Endometrial microvascular endothelial cells (primary cell): ENCODE measurements at regions not wholly inside any gene's neighbourhood (a gene's known extent, or its start where the extent isn't known, plus 50 kb on each side); places are given as distances from the start of the nearest gene placed in this dataset.

Experiments used
- in situ Hi-C: cut with HindIII; loops from 2 replicates; pipeline ENCODE4 v1.10.0; 2017; ENCODE audit warnings: low sequenced_read_pairs, low pct_unique_long_range_greater_than_20kb; ENCODE audit errors: inconsistent ontology term

DNA sequence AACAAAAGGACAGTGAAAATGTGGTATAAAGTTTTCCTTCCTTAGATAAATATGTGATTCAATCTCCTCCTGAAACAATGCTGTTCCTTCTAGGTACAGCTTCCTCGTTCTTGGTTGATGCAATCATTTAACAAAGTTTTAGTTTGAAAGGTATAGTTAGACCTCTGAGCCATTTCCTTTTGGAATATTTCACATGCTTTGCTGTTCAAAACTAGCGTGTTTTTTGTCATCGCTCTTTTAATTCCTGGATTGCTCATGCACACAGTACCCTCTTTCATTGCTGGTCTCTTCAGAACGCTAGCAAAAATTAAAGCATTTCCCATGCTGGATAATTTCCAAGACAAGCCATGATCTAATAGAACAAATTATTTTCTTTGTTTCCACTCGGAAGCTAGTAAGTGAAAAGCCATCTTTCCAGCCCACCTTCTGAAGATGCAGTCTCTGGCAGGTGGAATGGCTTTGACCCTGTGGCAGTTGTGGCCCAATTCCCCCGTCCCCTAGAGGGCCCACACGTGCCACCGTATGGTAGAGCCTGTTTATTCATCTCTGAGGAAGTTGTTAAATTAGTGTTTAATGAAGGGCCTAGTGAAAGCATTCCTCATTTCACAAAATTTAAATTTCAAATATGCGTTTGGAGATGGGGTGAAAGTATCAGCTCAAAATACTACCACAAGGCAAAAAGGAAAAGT is 1040.6 kb upstream of the SLC10A2 start:
- in situ Hi-C loops, result no loop called here

DNA sequence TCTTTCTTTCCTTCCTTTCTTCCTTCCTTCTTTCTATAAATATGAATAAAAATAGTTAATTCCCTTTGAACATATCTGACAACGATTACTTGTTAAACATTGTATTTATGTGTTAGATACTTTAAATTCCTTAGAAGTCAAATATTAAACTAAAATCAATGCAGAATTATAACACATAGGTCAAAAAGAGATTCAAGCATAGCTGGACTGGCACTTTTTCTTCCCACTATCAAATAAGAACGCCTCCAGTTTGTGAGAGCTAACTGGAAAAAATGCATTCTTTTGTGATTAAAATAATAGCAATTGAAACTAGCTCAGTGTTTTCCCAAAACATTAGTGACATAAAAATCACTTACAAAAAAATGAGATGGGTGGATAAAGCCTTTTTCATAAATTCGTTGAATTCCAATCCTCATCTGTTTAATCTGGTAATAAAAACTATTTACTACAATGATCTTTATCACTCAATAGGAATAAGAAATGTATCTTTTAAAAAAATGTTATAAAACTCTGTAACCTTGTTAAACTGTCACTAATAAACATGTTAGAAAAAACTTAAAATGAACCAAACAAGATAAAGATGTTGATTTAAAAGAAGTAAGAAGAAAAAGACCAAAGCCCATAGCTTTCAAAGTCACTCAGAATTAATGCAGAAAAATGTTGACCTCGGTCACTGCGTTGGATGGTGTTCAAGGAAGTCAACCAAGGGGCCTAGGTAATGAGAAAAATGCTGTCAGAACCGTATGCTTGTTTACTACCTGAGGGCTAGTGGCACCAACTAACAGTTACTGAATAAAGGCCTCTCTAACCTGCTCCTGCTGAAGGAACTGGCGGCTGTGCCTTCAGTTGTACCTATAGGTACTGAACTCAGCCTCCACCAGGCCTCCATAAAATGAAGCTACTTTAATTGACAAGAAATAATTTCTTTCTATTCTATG is 1039.5 kb upstream of the SLC10A2 start:
- in situ Hi-C loops, result no loop called here

DNA sequence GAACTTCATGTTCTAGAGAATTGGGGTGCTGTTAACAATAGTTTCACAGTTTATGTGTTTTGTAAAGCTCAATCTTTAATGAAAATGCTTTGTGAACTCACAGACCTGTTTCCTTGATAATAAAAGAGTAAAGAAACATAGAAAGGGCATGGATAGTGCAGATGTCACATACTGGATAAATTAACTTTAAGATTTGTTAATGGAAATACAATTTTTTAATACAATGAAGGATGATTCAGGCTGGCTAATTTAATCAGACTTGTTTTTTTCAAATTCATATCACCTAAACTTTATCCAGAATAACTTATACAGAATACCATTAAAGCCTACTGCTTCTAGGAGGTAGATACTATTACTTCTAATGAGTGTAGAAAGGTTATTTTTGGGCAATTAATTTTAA is 1033.5 kb upstream of the SLC10A2 start:
- in situ Hi-C loops, result no loop called here

DNA sequence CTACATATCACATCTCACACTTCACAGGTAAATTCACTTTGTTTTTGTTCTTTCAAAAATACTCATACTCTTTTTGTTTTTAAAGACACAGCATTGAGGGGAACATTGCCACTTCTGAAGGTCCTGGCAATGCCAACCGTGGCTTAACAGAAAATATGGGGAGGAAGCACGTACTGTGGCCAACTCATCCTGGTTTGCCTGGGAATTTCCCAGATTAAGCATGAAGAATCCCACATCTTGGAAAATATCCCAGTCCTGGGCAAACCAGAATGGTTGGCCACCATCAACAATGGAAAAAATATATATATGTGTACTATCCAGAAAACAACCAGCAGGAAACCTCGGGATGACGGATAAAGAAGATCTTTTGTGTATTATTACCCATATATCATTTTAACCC is 1032.2 kb upstream of the SLC10A2 start:
- in situ Hi-C loops, result no loop called here

DNA sequence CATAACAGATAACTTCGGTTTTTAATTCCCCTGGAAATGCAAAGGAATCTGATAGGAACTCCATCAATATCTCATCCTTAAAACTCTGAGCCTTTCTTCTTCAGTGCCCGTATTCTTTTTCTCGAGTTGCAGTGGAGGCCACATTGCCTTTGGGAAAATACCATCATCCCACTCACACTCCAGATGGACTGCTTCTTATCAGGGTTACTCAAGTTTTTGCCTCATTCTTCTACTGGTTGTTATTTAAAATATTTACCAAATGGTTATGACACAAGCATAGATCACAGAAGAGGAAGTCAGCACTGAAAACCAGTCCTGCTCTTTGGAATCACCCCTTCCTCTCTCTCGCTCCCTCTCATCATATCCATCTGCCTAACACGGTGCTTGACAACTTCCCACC is 1020.5 kb upstream of the SLC10A2 start:
- in situ Hi-C loops, result no loop called here

DNA sequence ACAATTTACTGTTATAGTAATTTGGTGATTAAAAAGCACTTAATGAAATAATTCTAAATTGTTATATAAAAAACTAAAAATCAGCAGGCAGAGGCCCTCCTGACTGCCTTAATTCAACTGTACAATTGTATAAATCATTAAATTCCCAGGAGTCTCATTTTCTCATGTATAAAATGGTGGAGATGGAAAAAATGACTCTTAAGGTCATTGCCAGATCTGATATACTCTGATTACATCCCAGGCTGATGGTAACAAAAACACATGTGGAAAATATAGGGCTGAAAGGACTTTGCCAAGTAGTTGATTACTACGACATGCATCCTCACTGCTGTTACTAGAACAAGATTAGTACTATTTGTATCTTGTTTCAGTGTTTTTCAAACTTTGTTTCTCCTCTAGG is 1020.0 kb upstream of the SLC10A2 start:
- in situ Hi-C loops, result no loop called here

DNA sequence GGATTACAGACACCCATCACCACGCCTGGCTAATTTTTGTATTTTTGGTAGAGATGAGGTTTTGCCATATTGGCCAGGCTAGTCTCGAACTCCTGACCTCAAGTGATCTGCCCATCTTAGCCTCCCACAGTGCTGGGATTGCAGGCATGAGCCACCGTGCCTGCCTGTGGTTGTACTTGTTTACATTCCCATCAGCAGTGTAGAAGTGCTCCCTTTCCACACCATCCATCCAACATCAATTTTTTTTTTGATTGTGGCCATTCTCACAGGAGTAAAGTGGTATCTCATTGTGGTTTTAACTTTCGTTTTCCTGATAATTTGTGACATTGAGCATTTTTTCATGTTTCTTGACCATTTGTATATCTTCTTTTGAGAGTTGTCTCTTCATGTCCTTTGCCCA is 1019.4 kb upstream of the SLC10A2 start:
- in situ Hi-C loops, result no loop called here

DNA sequence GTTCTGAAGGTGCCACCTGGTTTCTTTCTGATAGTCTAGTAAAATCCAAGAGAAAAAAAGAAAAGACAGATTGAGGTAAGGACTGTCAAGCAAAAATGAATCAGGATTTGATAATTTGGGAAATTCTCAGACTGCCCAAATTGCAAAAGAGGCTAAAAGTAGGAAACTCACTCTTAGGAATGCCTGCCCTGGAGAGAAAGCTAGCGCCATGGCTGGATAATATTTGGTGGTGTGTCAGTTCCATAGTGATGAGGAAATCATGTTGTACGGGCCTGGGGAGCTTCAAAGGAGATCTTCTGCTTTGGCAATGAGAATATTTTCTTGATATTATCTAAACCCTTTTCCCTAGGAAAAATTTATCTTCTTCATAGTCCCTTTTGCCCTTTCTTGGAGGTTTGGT is 1008.1 kb upstream of the SLC10A2 start:
- in situ Hi-C loops, result no loop called here

DNA sequence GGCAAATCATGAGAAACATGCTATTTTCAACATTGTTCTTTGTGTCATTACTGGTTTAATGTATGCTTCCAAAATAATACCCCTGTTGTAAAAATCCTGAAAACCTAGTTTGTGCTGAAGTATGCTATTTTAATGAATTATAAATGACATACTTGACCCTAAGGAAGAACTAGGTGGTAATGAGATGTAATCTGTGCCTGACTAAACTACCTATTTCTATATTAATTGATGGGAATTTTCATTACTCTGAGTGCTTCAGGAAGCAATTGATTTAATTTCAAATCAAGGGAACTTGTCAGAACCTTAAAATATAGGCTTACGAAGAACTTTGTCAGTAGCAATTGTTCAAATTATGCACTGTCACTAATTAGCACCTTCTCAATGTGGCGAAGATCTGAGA is 1005.6 kb upstream of the SLC10A2 start:
- in situ Hi-C loops, result no loop called here

DNA sequence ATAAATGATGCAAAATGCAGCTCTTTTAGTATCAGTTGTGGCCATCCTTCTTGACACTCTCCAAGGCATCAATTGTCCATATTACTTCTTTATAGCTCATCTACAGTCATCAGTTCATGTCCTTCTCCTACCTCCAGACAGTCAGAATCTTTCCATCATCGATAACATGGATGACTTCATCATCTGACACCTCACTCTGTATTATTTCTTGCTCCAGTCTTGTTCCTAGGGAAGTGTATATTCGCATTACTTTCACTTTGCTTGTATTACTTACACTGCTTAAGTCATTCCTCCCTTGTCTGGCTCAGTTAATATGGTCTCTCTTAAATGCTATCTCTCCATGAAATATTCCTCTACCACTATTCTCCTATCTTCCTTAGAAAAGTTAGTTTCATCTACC is 999.1 kb upstream of the SLC10A2 start:
- in situ Hi-C loops, result no loop called here

DNA sequence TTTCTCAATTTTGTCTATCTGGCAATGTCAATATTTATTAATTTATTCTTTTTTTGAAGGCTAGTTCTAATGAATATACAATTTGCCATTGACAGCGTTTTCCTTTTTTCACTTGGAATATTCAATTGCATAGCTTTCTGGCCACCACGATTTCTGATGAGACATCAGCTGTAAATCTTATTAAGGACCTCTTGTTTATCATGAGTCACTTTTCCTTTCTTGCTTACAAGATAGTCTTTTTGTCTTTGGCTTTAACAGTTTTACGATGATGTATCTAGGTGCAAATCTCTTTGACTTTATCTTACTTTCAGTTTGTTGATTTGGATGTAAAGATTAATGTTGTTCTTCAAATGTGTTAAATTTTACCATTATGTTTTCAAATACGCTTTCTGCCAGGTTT is 991.6 kb upstream of the SLC10A2 start:
- in situ Hi-C loops, result no loop called here

DNA sequence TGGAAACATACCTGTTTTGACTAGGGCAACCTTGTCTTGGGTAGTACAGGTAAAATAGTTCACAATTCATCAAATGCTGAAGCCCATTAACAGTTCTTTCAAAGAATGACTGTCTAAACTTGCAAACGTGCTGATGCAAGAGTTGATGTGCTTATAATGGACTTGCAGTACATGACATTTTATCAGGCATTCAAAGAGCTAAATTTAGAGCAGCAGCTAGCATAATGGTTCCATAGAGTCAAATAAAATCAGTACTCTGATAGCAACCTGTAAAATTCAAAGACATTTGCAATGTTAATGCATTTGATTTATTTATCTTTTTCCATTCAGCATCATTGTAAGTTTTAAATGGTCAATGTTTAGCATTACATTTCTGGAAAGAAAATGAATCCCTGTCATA is 979.7 kb upstream of the SLC10A2 start:
- in situ Hi-C loops, result no loop called here

DNA sequence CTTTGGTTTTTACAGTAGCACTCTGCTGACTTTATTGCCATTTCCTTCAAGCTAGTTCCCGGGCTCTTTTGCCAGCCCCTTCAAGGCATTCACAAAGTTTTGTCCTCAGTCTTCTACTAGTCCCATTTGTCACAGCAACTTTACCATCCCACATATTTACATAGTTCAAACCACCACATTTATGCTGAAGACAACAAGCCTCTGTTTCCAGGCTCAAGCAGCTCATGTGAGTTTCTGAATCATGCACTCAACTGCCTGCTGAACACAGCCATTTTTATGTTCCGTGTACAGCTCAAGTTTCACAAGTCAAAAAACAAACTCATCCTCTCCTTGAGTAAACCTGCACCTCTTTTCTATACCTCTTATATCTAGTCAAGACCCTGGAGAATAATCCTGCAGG is 977.0 kb upstream of the SLC10A2 start:
- in situ Hi-C loops, result no loop called here

DNA sequence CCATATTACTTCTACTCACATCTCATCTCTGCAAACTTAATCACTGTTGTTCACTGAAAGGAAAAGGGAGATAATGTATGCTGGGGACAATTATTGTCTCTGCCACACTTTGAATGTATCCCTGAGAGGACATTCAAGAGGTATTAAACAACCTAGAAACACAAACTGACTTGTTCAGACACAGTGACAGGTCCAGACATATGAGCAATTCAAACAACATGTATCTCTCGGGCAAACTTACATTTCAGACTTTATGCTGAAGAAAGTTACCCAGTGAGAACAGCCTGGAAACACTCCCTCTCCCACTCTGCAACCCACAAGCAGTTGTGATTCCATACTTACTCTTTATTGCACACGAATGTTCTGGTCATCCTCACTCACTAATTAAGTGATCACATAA is 968.7 kb upstream of the SLC10A2 start:
- in situ Hi-C loops, result no loop called here

DNA sequence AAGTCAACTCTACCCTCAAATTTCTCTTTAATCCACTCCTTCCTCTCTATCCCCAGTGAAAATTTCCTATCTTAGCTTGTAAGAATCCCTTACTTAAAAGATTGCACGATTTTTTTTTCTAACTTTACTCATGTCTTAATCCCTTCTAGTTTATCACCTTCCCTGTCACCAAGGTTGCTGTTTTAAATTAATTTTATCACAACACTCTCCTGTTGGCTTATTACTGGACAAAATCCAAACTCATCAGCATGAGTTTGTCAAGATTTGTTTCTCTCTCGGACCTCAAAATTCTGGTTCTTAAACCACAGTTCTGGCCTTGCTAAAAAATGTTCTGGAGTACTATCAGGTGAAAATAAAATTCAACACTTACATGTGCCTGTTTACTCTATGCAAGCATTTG is 959.1 kb upstream of the SLC10A2 start:
- in situ Hi-C loops, result no loop called here

DNA sequence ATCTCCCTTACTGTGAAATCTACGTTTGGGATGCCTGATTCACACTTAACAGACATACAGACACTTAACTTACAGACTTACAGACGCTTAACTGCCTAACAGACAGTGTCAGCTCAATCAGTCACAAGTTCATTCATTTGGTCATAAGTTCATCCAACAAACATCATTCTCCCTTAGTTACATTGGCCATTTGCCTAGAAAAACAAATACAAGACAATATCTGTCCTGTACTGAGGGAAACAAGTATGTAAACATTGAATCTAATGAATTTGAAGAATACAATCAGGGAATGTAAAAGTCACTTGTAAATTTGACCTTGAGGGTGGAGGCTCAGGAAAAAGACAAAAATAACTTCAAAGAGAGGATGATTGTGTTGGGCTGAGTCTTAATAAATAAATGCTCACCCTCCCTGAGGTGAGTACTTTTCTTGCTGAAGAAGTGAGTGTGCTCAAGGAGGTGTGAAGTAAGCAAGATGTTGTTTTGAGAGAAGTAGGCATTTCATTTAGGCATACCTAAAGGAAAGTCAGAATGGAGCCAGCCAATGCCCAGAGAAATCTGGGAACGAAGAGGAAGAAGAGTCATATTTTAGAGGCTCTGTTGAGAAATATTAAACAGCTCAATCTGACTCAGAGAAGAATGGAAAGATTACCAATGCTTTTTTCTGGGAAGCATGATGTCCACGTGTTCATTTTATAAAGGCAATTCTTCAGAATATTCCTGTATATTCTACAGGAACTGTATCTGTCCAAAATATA is 958.4 kb upstream of the SLC10A2 start:
- in situ Hi-C loops, result no loop called here

DNA sequence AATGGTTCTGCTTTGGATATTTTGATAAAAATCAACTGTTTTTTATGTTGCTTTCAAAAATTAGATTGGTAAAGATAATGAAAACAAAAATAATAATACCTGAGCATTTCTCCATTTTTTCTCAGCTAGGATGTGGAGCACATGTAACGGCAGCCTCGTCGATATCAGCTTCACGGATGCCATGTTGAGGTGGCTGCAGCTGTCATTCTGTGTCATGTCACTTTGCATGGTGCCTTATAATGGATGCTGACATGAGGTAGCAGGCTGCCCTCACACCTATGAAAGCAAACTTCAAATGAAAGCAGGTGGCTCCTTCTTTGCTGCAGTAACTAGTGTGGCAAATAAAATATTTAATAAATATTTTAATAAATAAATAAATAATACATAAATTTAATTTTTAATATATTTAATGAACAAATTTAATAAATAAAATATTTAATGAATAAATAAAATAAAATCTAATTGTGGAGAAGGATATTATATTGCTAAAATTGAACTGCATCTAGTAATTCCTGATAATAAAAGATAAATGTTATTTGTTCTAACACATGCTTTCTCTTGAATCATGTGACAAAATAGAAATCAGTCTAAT is 955.7 kb upstream of the SLC10A2 start:
- in situ Hi-C loops, result no loop called here

DNA sequence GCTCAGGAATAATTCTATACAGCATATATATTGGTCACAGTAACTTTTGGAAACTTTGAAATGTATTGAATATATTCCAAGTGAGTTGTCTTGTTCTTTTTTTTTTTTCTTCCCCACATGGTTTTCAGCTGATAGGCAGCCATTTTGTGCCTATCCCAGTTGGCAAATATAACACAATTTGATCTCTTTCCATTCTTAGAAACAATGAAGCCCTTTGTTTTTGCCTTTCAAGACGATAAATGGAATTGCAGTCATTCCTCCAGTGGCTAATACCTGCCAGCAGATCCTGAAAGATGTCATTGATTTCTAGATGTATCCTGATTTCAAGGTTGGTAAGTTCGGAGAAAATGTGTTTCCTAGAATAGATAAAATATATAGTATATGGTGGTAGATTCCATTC is 951.1 kb upstream of the SLC10A2 start:
- in situ Hi-C loops, result no loop called here

DNA sequence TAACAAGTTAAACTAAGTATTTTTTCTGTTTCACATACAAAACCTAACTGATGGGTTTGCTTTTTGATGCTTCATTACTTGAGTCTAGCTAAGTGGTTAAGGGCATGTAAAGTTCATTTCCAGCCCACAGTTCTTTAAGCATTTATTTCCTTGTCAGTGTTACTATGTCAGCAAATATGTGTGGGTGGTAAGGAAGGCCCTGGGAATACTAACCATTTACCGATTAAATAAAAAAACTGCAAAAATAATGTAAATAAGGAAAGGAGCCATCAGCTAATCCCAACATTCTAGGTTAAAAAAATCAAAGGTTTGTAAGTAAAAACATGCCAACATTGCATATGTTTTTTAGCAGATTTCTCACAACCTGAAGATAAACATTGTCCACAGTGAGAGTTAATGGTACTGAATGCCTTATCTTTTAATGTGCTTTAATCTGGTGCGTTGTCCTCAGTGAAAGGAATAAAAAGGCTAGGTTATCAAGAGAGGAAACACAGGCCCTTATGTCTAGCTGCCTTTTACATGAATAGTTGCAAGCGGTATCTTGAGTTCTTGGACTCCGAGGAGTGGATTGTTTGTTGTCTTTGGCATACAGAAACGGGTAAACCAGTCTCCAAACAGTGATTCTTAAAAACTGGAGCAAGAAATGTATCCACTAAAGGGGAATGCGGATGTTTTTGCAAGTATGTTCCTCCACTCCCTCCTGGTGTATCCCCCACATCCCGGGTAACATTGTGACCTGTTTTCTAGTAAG is 949.6 kb upstream of the SLC10A2 start:
- in situ Hi-C loops, result no loop called here
